GM12878 (cell line): ENCODE measurements at regions not wholly inside any gene's neighbourhood (a gene's known extent, or its start where the extent isn't known, plus 50 kb on each side); places are given as distances from the start of the nearest gene placed in this dataset.

Experiments
- ATAC-seq: fragments of 200-7000 bp; cut with Tn5 transposase; 3 replicates; pipeline ENCODE4 v1.9.1; 2020; ENCODE audit warnings: mild to moderate bottlenecking, moderate library complexity
- BruUV-seq: library from RNA; stranded (reverse); fragments of 400-500 nt; replicated peaks from 2 replicates; lab custom pipeline; 2021; lab: Mats Ljungman, UMichigan
- CTCF ChIA-PET: fragments of 300-600 bp; sonication (Branson Sonifier 250); formaldehyde crosslinking; extraction: SDS; loops from one replicate; lab custom pipeline; 2021; ENCODE audit warnings: inconsistent platforms; lab: Yijun Ruan, JAX
- POLR2A ChIA-PET: fragments of 350-600 bp; formaldehyde crosslinking; extraction: SDS; loops from one replicate; lab custom pipeline; 2021; ENCODE audit warnings: inconsistent platforms; lab: Charles Lee
- RAD21 ChIA-PET: fragments of 300-600 bp; sonication (Branson Sonifier 250); formaldehyde crosslinking; loops from one replicate; lab custom pipeline; 2023; ENCODE audit warnings: antibody characterized with exemption; ENCODE audit not compliant: unreplicated experiment; lab: Charles Lee
- SMC1A ChIA-PET: fragments of 300-600 bp; sonication (Branson Sonifier 250); formaldehyde crosslinking; loops from one replicate; lab custom pipeline; 2023; ENCODE audit not compliant: unreplicated experiment, uncharacterized antibody; lab: Charles Lee
- DNase-seq: peaks from one replicate; pipeline ENCODE4 v3.0.0-alpha.2; 2011; ENCODE audit warnings: low read depth, low spot score
- FAIRE-seq: peaks from 3 replicates; lab custom pipeline; 2011; peaks lifted over from hg19 to GRCh38; lab: Jason Lieb, UNC
- H2AFZ ChIP-seq: 2 replicates; pipeline ENCODE4 v1.6.0; 2011; ENCODE audit warnings: low read depth, low read length, control low read depth; ENCODE audit not compliant: control insufficient read depth
- H3K27ac ChIP-seq: 2 replicates; pipeline ENCODE4 v1.5.1; 2011; ENCODE audit warnings: control low read depth; ENCODE audit not compliant: control insufficient read depth, insufficient read depth
- H3K27me3 ChIP-seq, 2 experiments: replicated peaks in 1 of 2; 2 replicates each; pipeline versions ENCODE4 v1.6.0 to v1.6.1; 2011; ENCODE audit warnings: low read length in 1 of 2; ENCODE audit not compliant: control insufficient read depth in 2 of 2, insufficient read depth in 2 of 2
- H3K36me3 ChIP-seq, 2 experiments: 2 replicates each; pipeline ENCODE4 v1.5.1; 2011; ENCODE audit warnings: low read length in 1 of 2; ENCODE audit not compliant: control insufficient read depth in 2 of 2, insufficient read depth in 2 of 2
- H3K4me1 ChIP-seq: 2 replicates; pipeline ENCODE4 v1.6.1; 2011; ENCODE audit warnings: mild to moderate bottlenecking, low read length, moderate library complexity, mixed read lengths; ENCODE audit not compliant: control insufficient read depth, insufficient read depth
- H3K4me2 ChIP-seq: 2 replicates; pipeline ENCODE4 v1.6.0; 2011; ENCODE audit warnings: control low read depth; ENCODE audit not compliant: control insufficient read depth, insufficient read depth
- H3K4me3 ChIP-seq: fragments of 200-600 bp; sonication (generic); 2 replicates; pipeline ENCODE4 v1.5.1; 2016
- H3K79me2 ChIP-seq: 2 replicates; pipeline ENCODE4 v1.6.0; 2011; ENCODE audit warnings: low read length; ENCODE audit not compliant: control insufficient read depth, insufficient read depth
- H3K9ac ChIP-seq: 2 replicates; pipeline ENCODE4 v1.8.0; 2011; ENCODE audit warnings: low read length, control low read depth, mixed read lengths; ENCODE audit not compliant: control insufficient read depth, insufficient read depth
- H3K9me3 ChIP-seq: replicated peaks from 3 replicates; pipeline ENCODE4 v1.5.1; 2011; ENCODE audit warnings: mild to moderate bottlenecking, low read length; ENCODE audit not compliant: control insufficient read depth, insufficient read depth
- H4K20me1 ChIP-seq: 2 replicates; pipeline ENCODE4 v1.6.0; 2011; ENCODE audit not compliant: control insufficient read depth, insufficient read depth
- ASH2L ChIP-seq: fragments of 300-600, 200-600 bp; sonication (generic); IDR thresholded peaks from 2 replicates; pipeline ENCODE4 v1.6.1; 2017; ENCODE audit warnings: low read depth, mild to moderate bottlenecking, borderline replicate concordance
- BHLHE40 ChIP-seq, 2 experiments: fragments of 450-650 bp in 1 of 2; IDR thresholded peaks; 2 replicates each; pipeline ENCODE4 v1.6.1; 2011 to 2017; ENCODE audit warnings: low read depth in 2 of 2, borderline replicate concordance in 1 of 2, improper control_type of control experiment in 1 of 2, low read length in 1 of 2, mild to moderate bottlenecking in 1 of 2
- CBX5 ChIP-seq: sonication (generic); IDR thresholded peaks from 2 replicates; pipeline ENCODE4 v1.6.1; 2016; ENCODE audit warnings: low read depth, moderate library complexity, mild to moderate bottlenecking, inconsistent platforms
- KAT2A ChIP-seq: conservative IDR thresholded peaks from 2 replicates; pipeline ENCODE4 v1.6.1; 2011; ENCODE audit warnings: low read depth, low read length; ENCODE audit not compliant: control insufficient read depth
- MTA3 ChIP-seq: IDR thresholded peaks from 2 replicates; pipeline ENCODE4 v1.6.1; 2012; ENCODE audit warnings: low read length, inconsistent platforms, borderline replicate concordance
- MXI1 ChIP-seq: fragments of 150-350 bp; IDR thresholded peaks from 2 replicates; pipeline ENCODE4 v1.6.1; 2011; ENCODE audit warnings: low read depth, mild to moderate bottlenecking, inconsistent platforms, low read length, improper control_type of control experiment
- NKRF ChIP-seq: fragments of 450-650 bp; conservative IDR thresholded peaks from 2 replicates; pipeline ENCODE4 v1.6.1; 2017; ENCODE audit warnings: mild to moderate bottlenecking, moderate library complexity
- PML ChIP-seq: IDR thresholded peaks from 2 replicates; pipeline ENCODE4 v1.6.1; 2012; ENCODE audit warnings: low read length, inconsistent platforms
- POLR2AphosphoS5 ChIP-seq: IDR thresholded peaks from 2 replicates; pipeline ENCODE4 v1.6.1; 2011; ENCODE audit warnings: mild to moderate bottlenecking, low read length, inconsistent platforms
- SIX5 ChIP-seq: IDR thresholded peaks from 2 replicates; pipeline ENCODE4 v1.6.1; 2011; ENCODE audit warnings: mild to moderate bottlenecking, low read depth, low read length, moderate library complexity; ENCODE audit not compliant: severe bottlenecking
- SREBF1 ChIP-seq: IDR thresholded peaks from 2 replicates; pipeline ENCODE4 v1.6.1; 2012; ENCODE audit warnings: mild to moderate bottlenecking, low read length
- TCF7 ChIP-seq: IDR thresholded peaks from 2 replicates; pipeline ENCODE4 v1.6.1; 2014; ENCODE audit warnings: antibody characterized with exemption, borderline replicate concordance
- YY1 ChIP-seq: IDR thresholded peaks from 2 replicates; pipeline ENCODE4 v1.6.1; 2011; ENCODE audit warnings: low read depth, mild to moderate bottlenecking, low read length
- ZNF24 ChIP-seq: fragments of 450-650 bp; IDR thresholded peaks from 2 replicates; pipeline ENCODE4 v1.6.1; 2017; ENCODE audit warnings: antibody characterized with exemption, mild to moderate bottlenecking
- WGBS: methylation state at CpG from one replicate; pipeline ENCODE4 v1.1.6; 2016; ENCODE audit warnings: low lambda C conversion rate; ENCODE audit not compliant: insufficient replicate concordance, insufficient coverage; ENCODE audit errors: missing lambda C conversion rate; 5-methylcytosine and 5-hydroxymethylcytosine counted together
- in situ Hi-C: fragments of 300-500 bp; cut with MboI; formaldehyde crosslinking; loops from 9 replicates; pipeline ENCODE4 v1.14.3; 2018; ENCODE audit warnings: mixed read lengths
- intact Hi-C: fragments of 100-400 bp; cut with micrococcal nuclease; formaldehyde crosslinking; loops from one replicate; pipeline ENCODE4 v1.14.2; 2022; ENCODE audit not compliant: unreplicated experiment
- TF ChIP-seq, protein P1 (sequence below): fragments of 450-650 bp; IDR thresholded peaks from 2 replicates; pipeline ENCODE4 v1.6.1; 2016; ENCODE audit warnings: mild to moderate bottlenecking
- TF ChIP-seq, protein P2 (sequence below): IDR thresholded peaks from 2 replicates; pipeline ENCODE4 v1.6.1; 2012; ENCODE audit warnings: low read length, inconsistent platforms
- TF ChIP-seq, protein P3 (sequence below): fragments of 450-650 bp; IDR thresholded peaks from 2 replicates; pipeline ENCODE4 v1.6.1; 2018; ENCODE audit warnings: mild to moderate bottlenecking, low read depth, moderate library complexity; ENCODE audit not compliant: partially characterized antibody

DNA sequence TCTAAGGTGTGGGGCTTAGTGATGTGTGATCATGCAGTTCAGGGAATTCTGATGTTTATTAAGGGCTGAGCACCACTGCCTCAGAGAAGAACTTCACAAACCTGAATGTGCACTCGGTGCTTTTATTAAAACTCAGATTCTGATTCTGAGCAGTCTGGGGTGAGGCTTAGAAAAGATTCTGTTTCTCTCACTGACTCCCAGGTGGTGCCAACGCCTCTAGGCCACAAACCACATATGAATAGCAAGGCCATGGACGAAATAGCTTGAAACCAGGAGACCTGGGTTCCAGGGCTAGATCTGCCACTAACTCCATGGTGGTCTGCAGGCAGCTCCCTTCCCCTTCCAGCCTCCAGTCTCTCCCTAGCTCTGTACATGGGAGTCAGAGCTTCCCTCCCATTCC is 169.1 kb downstream of the HS3ST3B1 start:
- no TSS peak for BruUV-seq
- Histone ChIP-seq H3K4me3 (no peak overlapping the region), H3K9me3 (no peaks in the 10 kb centered on the region; the same call in 2 of the 3 replicates), H3K4me2 (no peak overlapping the region), H3K4me1 (no peaks in the 10 kb centered on the region), H3K27ac (no peak overlapping the region), H3K27me3 (no peaks in the 10 kb centered on the region), H3K9ac (no peak overlapping the region), H3K36me3 (no peaks in the 10 kb centered on the region), H4K20me1 (no peaks in the 10 kb centered on the region), H3K79me2 (no peaks in the 10 kb centered on the region), H2AFZ (no peak overlapping the region)
- 5% methylated on average over 3 of the region's 3 CpGs for WGBS
- no peak for DNase-seq
- ChIA-PET RAD21 (no interaction called here), POLR2A (no interaction called here), CTCF (no interaction called here), SMC1A (no interaction called here)
- no peak for ATAC-seq
- FAIRE-seq = no peak
- in situ Hi-C loops = no loop called here
- intact Hi-C loops = no loop called here
- TF ChIP-seq POLR2AphosphoS5 = no peak
- TF ChIP-seq NKRF = no peak
- no peak for TF ChIP-seq ZNF24
- TF ChIP-seq MXI1 = no peak
- TF ChIP-seq CBX5 = no peak
- no peak for TF ChIP-seq YY1
- TF ChIP-seq, protein P1, sequence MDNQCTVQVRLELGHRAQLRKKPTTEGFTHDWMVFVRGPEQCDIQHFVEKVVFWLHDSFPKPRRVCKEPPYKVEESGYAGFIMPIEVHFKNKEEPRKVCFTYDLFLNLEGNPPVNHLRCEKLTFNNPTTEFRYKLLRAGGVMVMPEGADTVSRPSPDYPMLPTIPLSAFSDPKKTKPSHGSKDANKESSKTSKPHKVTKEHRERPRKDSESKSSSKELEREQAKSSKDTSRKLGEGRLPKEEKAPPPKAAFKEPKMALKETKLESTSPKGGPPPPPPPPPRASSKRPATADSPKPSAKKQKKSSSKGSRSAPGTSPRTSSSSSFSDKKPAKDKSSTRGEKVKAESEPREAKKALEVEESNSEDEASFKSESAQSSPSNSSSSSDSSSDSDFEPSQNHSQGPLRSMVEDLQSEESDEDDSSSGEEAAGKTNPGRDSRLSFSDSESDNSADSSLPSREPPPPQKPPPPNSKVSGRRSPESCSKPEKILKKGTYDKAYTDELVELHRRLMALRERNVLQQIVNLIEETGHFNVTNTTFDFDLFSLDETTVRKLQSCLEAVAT = no peak
- no peak for TF ChIP-seq PML
- no peak for TF ChIP-seq TCF7
- TF ChIP-seq, protein P2, sequence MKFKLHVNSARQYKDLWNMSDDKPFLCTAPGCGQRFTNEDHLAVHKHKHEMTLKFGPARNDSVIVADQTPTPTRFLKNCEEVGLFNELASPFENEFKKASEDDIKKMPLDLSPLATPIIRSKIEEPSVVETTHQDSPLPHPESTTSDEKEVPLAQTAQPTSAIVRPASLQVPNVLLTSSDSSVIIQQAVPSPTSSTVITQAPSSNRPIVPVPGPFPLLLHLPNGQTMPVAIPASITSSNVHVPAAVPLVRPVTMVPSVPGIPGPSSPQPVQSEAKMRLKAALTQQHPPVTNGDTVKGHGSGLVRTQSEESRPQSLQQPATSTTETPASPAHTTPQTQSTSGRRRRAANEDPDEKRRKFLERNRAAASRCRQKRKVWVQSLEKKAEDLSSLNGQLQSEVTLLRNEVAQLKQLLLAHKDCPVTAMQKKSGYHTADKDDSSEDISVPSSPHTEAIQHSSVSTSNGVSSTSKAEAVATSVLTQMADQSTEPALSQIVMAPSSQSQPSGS = no peak
- TF ChIP-seq KAT2A = no peak
- TF ChIP-seq SIX5 = no peak
- no peak for TF ChIP-seq SREBF1
- TF ChIP-seq, protein P3, sequence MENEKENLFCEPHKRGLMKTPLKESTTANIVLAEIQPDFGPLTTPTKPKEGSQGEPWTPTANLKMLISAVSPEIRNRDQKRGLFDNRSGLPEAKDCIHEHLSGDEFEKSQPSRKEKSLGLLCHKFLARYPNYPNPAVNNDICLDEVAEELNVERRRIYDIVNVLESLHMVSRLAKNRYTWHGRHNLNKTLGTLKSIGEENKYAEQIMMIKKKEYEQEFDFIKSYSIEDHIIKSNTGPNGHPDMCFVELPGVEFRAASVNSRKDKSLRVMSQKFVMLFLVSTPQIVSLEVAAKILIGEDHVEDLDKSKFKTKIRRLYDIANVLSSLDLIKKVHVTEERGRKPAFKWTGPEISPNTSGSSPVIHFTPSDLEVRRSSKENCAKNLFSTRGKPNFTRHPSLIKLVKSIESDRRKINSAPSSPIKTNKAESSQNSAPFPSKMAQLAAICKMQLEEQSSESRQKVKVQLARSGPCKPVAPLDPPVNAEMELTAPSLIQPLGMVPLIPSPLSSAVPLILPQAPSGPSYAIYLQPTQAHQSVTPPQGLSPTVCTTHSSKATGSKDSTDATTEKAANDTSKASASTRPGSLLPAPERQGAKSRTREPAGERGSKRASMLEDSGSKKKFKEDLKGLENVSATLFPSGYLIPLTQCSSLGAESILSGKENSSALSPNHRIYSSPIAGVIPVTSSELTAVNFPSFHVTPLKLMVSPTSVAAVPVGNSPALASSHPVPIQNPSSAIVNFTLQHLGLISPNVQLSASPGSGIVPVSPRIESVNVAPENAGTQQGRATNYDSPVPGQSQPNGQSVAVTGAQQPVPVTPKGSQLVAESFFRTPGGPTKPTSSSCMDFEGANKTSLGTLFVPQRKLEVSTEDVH = no peak
- no peak for TF ChIP-seq BHLHE40 (IDR thresholded peaks at IDR 0.05; ENCODE audit: borderline replicate concordance in 1 of 2, low read depth in 2 of 2, low read length in 1 of 2)
- TF ChIP-seq ASH2L = no peak
- TF ChIP-seq MTA3 = no peak
